Testis (tissue), 2 donors: ENCODE measurements at regions not wholly inside any gene's neighbourhood (a gene's known extent, or its start where the extent isn't known, plus 50 kb on each side); places are given as distances from the start of the nearest gene placed in this dataset.

Experiments
- DNase-seq: peaks from one replicate; pipeline ENCODE4 v3.0.0-alpha.2; 2019
- H3K27ac ChIP-seq, 2 donors: fragments of 200-600 bp; sonication (generic); one replicate each; pipeline ENCODE4 v1.5.1; 2019
- H3K27me3 ChIP-seq: fragments of 200-600 bp; sonication (generic); one replicate; pipeline ENCODE4 v1.5.1; 2019
- H3K36me3 ChIP-seq: fragments of 200-600 bp; sonication (generic); one replicate; pipeline ENCODE4 v1.5.1; 2017; ENCODE audit warnings: low read depth; ENCODE audit errors: missing control alignments
- H3K4me1 ChIP-seq: fragments of 200-600 bp; sonication (generic); one replicate; pipeline ENCODE4 v1.5.1; 2019
- H3K4me3 ChIP-seq, 2 donors: fragments of 200-600 bp; sonication (generic); one replicate each; pipeline ENCODE4 v1.5.1; 2017 to 2019
- H3K9me3 ChIP-seq: fragments of 200-600 bp; sonication (generic); one replicate; pipeline ENCODE4 v1.5.1; 2017
- CTCF ChIP-seq, 3 experiments: fragments of 450-650 bp in 2 of 3; fragments of 200-600 bp in 1 of 3; sonication (generic) in 1 of 3; IDR thresholded peaks; one replicate each; pipeline ENCODE4 v1.5.1; 2016 to 2019; ENCODE audit warnings: antibody characterized with exemption in 3 of 3, mild to moderate bottlenecking in 2 of 3, moderate library complexity in 1 of 3
- POLR2A ChIP-seq: fragments of 450-650 bp; IDR thresholded peaks from one replicate; pipeline ENCODE4 v1.6.1; 2017; ENCODE audit warnings: antibody characterized with exemption, mild to moderate bottlenecking, moderate library complexity
- WGBS, 2 donors: methylation state at CpG; one replicate each; pipeline ENCODE4 v1.1.5; 2018; 5-methylcytosine and 5-hydroxymethylcytosine counted together
- intact Hi-C: fragments of 100-400 bp; cut with DNase I; formaldehyde crosslinking; loops from one replicate; pipeline ENCODE4 v1.15.1; 2023; ENCODE audit warnings: low total_unique reads

GRCh38 chr12:86526060-86526595, 269.9 kb upstream of the MGAT4C start:
- Histone ChIP-seq H3K36me3 (no peaks in the 10 kb centered on the region), H3K4me1 (no peaks in the 10 kb centered on the region), H3K27me3 (no peaks in the 10 kb centered on the region), H3K4me3 (no peak overlapping the region), H3K27ac (no peak overlapping the region), H3K9me3 (no peaks in the 10 kb centered on the region)
- intact Hi-C loops, result no loop called here
- 97 to 98% methylated on average over 4 of the region's 4 CpGs for WGBS, 2 donors
- no peak for TF ChIP-seq CTCF (IDR thresholded peaks at IDR 0.05)
- no peak for TF ChIP-seq POLR2A
- no peak for DNase-seq

- H3K36me3 ChIP-seq, result no peaks in the 10 kb centered on the region
- no peak overlapping the region for H3K27ac ChIP-seq
- no peak for DNase-seq
- intact Hi-C loops, result no loop called here
- WGBS, 2 donors, result 92 to 95% methylated on average over 3 of the region's 3 CpGs
- H3K4me1 ChIP-seq, result no peaks in the 10 kb centered on the region
- TF ChIP-seq CTCF (IDR thresholded peaks at IDR 0.05) (no peak), POLR2A (no peak)
- no peaks in the 10 kb centered on the region for H3K9me3 ChIP-seq
- no peaks in the 10 kb centered on the region for H3K27me3 ChIP-seq
- no peak overlapping the region for H3K4me3 ChIP-seq
Observed at GRCh38 chr12:86523844-86524243, 267.7 kb upstream of the MGAT4C start.

GRCh38 chr12:86521870-86522269, 265.7 kb upstream of the MGAT4C start:
- Histone ChIP-seq H3K27me3 (no peaks in the 10 kb centered on the region), H3K4me1 (no peaks in the 10 kb centered on the region), H3K36me3 (no peaks in the 10 kb centered on the region), H3K9me3 (no peaks in the 10 kb centered on the region), H3K4me3 (no peak overlapping the region), H3K27ac (no peak overlapping the region)
- TF ChIP-seq CTCF (IDR thresholded peaks at IDR 0.05) (no peak), POLR2A (no peak)
- 53 to 87% methylated on average over 1 of the region's 1 CpG for WGBS, 2 donors
- no peak for DNase-seq
- intact Hi-C loops, result no loop called here

- H3K27ac ChIP-seq, result peak overlapping the region in 1 of 2 donors; percentile 6
- WGBS, 2 donors, result 62 to 63% methylated on average over 2 of the region's 2 CpGs
- H3K36me3 ChIP-seq, result no peaks in the 10 kb centered on the region
- peaks cover 4% of the 10 kb centered on the region for H3K4me1 ChIP-seq
- no peak overlapping the region for H3K4me3 ChIP-seq
- no peak for TF ChIP-seq CTCF (IDR thresholded peaks at IDR 0.05)
- TF ChIP-seq POLR2A, result no peak
- no peak for DNase-seq
- intact Hi-C loops, result no loop called here
- no peaks in the 10 kb centered on the region for H3K27me3 ChIP-seq
- no peaks in the 10 kb centered on the region for H3K9me3 ChIP-seq
Observed at GRCh38 chr12:86513226-86513625, 257.0 kb upstream of the MGAT4C start.

GRCh38 chr12:86496595-86496994, 240.4 kb upstream of the MGAT4C start:
- WGBS, 2 donors, result 36 to 53% methylated on average over 1 of the region's 1 CpG
- no peaks in the 10 kb centered on the region for H3K27me3 ChIP-seq
- intact Hi-C loops, result no loop called here
- H3K36me3 ChIP-seq, result no peaks in the 10 kb centered on the region
- no peaks in the 10 kb centered on the region for H3K9me3 ChIP-seq
- no peak overlapping the region for H3K27ac ChIP-seq
- no peak for TF ChIP-seq POLR2A
- no peak for TF ChIP-seq CTCF (IDR thresholded peaks at IDR 0.05)
- H3K4me3 ChIP-seq, result no peak overlapping the region
- no peaks in the 10 kb centered on the region for H3K4me1 ChIP-seq
- no peak for DNase-seq
